ENCODE measurements at regions not wholly inside any gene's neighbourhood (a gene's known extent, or its start where the extent isn't known, plus 50 kb on each side); places are given as distances from the start of the nearest gene placed in this dataset.

DNA sequence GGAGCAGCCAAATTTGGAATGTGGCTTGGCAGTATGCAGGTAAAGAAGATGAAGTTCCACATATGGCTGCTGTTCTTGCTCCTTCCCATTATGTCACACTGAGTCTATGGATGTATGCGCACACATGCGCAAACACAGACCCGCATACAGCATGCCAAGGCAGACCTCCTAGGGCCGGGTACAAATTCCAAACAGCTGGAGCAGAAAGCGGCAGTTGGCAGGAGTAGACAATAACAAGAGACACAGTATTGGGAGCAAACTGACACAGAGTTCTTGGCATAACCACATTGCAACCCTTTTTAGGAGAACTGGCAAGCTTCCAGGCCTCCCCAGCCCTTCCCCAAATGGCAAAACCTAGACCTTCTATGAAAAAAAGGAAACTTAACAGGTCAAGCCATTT lies 268.9 kb downstream of the SP3 start:
- CTCF ChIA-PET: no interaction called here
- Mint-ChIP-seq H3K4me3 (ENCODE audit: unreplicated experiment) (no peak overlapping the region), H3K27me3 (ENCODE audit: insufficient read depth, unreplicated experiment) (no peaks in the 10 kb centered on the region), H3K9me3 (ENCODE audit: unreplicated experiment) (no peaks in the 10 kb centered on the region), H3K36me3 (ENCODE audit: insufficient read depth, unreplicated experiment) (no peaks in the 10 kb centered on the region), H3K4me1 (ENCODE audit: insufficient read depth, unreplicated experiment) (no peaks in the 10 kb centered on the region), H3K27ac (ENCODE audit: low read depth, unreplicated experiment) (no peak overlapping the region)
- intact Hi-C loops (cut with micrococcal nuclease): no loop called here
- TF ChIP-seq, protein P1, sequence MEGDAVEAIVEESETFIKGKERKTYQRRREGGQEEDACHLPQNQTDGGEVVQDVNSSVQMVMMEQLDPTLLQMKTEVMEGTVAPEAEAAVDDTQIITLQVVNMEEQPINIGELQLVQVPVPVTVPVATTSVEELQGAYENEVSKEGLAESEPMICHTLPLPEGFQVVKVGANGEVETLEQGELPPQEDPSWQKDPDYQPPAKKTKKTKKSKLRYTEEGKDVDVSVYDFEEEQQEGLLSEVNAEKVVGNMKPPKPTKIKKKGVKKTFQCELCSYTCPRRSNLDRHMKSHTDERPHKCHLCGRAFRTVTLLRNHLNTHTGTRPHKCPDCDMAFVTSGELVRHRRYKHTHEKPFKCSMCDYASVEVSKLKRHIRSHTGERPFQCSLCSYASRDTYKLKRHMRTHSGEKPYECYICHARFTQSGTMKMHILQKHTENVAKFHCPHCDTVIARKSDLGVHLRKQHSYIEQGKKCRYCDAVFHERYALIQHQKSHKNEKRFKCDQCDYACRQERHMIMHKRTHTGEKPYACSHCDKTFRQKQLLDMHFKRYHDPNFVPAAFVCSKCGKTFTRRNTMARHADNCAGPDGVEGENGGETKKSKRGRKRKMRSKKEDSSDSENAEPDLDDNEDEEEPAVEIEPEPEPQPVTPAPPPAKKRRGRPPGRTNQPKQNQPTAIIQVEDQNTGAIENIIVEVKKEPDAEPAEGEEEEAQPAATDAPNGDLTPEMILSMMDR (IDR thresholded peaks at IDR 0.05; ENCODE audit: unreplicated experiment): no peak
- no TSS peak for BruUV-seq (replicated peaks)
- no peak for DNase-seq (ENCODE audit: unreplicated experiment)
- POLR2A ChIA-PET: no interaction called here

- DNase-seq (ENCODE audit: unreplicated experiment): no peak
- TF ChIP-seq, protein P1 (IDR thresholded peaks at IDR 0.05; ENCODE audit: unreplicated experiment): no peak
- Mint-ChIP-seq H3K4me3 (ENCODE audit: unreplicated experiment) (no peak overlapping the region), H3K36me3 (ENCODE audit: insufficient read depth, unreplicated experiment) (no peaks in the 10 kb centered on the region), H3K4me1 (ENCODE audit: insufficient read depth, unreplicated experiment) (no peaks in the 10 kb centered on the region), H3K27me3 (ENCODE audit: insufficient read depth, unreplicated experiment) (no peaks in the 10 kb centered on the region), H3K27ac (ENCODE audit: low read depth, unreplicated experiment) (no peak overlapping the region), H3K9me3 (ENCODE audit: unreplicated experiment) (no peaks in the 10 kb centered on the region)
- BruUV-seq (replicated peaks): no TSS peak
- POLR2A ChIA-PET: no interaction called here
- intact Hi-C loops (cut with micrococcal nuclease): no loop called here
- CTCF ChIA-PET: interaction anchor here (0.7 kb wide), 1 partner anchor 114 kb away, joined by 3 read pairs; no protein-coding TSS in a partner anchor
Observed at GRCh38 chr2:173697929-173698328, 267.2 kb downstream of the SP3 start.

DNA sequence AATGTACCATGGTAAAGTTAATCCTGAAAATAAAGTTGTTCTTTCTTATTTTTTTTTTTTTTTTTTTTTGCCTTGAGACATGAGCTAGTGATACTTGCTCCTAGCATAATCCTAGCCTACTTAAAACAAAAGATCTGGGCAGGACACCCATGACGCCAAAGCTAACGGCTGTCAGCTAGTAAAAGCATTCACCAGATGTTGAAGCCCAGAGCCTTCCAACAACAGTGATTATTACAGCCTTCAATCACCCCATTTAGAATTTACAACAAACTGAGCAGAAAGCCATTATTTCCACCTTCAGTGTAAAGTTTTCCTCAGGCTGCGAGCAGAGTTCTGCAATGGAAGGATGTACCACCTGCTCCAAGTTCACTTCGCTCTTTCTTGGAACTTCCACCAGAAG lies 259.5 kb downstream of the SP3 start:
- CTCF ChIA-PET: no interaction called here
- no peak overlapping the region for H3K4me3 Mint-ChIP-seq (ENCODE audit: unreplicated experiment)
- H3K27me3 Mint-ChIP-seq (ENCODE audit: insufficient read depth, unreplicated experiment): no peaks in the 10 kb centered on the region
- no peaks in the 10 kb centered on the region for H3K4me1 Mint-ChIP-seq (ENCODE audit: insufficient read depth, unreplicated experiment)
- H3K9me3 Mint-ChIP-seq (ENCODE audit: unreplicated experiment): no peaks in the 10 kb centered on the region
- H3K36me3 Mint-ChIP-seq (ENCODE audit: insufficient read depth, unreplicated experiment): no peaks in the 10 kb centered on the region
- TF ChIP-seq, protein P1 (IDR thresholded peaks at IDR 0.05; ENCODE audit: unreplicated experiment): no peak
- no peak for DNase-seq (ENCODE audit: unreplicated experiment)
- intact Hi-C loops (cut with micrococcal nuclease): no loop called here
- POLR2A ChIA-PET: interaction anchor here (0.6 kb wide), 1 partner anchor 711 kb away, joined by 3 read pairs; no protein-coding TSS in a partner anchor
- no peak overlapping the region for H3K27ac Mint-ChIP-seq (ENCODE audit: low read depth, unreplicated experiment)
- no TSS peak for BruUV-seq (replicated peaks)

GRCh38 chr2:173706936-173707335 lies 258.2 kb downstream of the SP3 start:
- Mint-ChIP-seq H3K9me3 (ENCODE audit: unreplicated experiment) (no peaks in the 10 kb centered on the region), H3K4me1 (ENCODE audit: insufficient read depth, unreplicated experiment) (no peaks in the 10 kb centered on the region), H3K4me3 (ENCODE audit: unreplicated experiment) (no peak overlapping the region), H3K36me3 (ENCODE audit: insufficient read depth, unreplicated experiment) (no peaks in the 10 kb centered on the region), H3K27me3 (ENCODE audit: insufficient read depth, unreplicated experiment) (no peaks in the 10 kb centered on the region), H3K27ac (ENCODE audit: low read depth, unreplicated experiment) (no peak overlapping the region)
- POLR2A ChIA-PET: no interaction called here
- CTCF ChIA-PET: interaction anchor here (1.4 kb wide), 1 partner anchor 20 kb away, joined by 4 read pairs; no protein-coding TSS in a partner anchor
- TF ChIP-seq, protein P1 (IDR thresholded peaks at IDR 0.05; ENCODE audit: unreplicated experiment): no peak
- intact Hi-C loops (cut with micrococcal nuclease): no loop called here
- no TSS peak for BruUV-seq (replicated peaks)
- no peak for DNase-seq (ENCODE audit: unreplicated experiment)
